Ectodermal cell (in vitro differentiated cells): ENCODE measurements at regions not wholly inside any gene's neighbourhood (a gene's known extent, or its start where the extent isn't known, plus 50 kb on each side); places are given as distances from the start of the nearest gene placed in this dataset.

Source experiments
- H3K27ac ChIP-seq: 2 replicates; pipeline ENCODE4 v1.7.0; 2013; ENCODE audit warnings: mild to moderate bottlenecking, low read depth, low read length; ENCODE audit not compliant: insufficient read depth, poor library complexity, severe bottlenecking
- H3K27me3 ChIP-seq: 2 replicates; pipeline ENCODE4 v1.7.0; 2013; ENCODE audit warnings: mild to moderate bottlenecking, low read length; ENCODE audit not compliant: insufficient read depth, control insufficient read depth, poor library complexity, severe bottlenecking
- H3K36me3 ChIP-seq: one replicate; pipeline ENCODE4 v1.7.0; 2013; ENCODE audit warnings: low read length; ENCODE audit not compliant: control insufficient read depth, insufficient read depth
- H3K4me1 ChIP-seq: one replicate; pipeline ENCODE4 v1.7.0; 2013; ENCODE audit warnings: low read length; ENCODE audit not compliant: control insufficient read depth, insufficient read depth
- H3K4me3 ChIP-seq: 2 replicates; pipeline ENCODE4 v1.7.0; 2013; ENCODE audit warnings: low read depth, low read length, control low read depth; ENCODE audit not compliant: insufficient read depth
- H3K9me3 ChIP-seq: 2 replicates; pipeline ENCODE4 v1.7.0; 2013; ENCODE audit warnings: mild to moderate bottlenecking, low read length, moderate library complexity; ENCODE audit not compliant: control insufficient read depth
- WGBS, 2 experiments: methylation state at CpG; one replicate each; pipeline ENCODE4 v1.1.7; 2013; ENCODE audit warnings: missing lambda C conversion rate in 2 of 2; 5-methylcytosine and 5-hydroxymethylcytosine counted together

GRCh38 chr2:15092691-15093090 is 460.2 kb downstream of the LRATD1 start:
- Histone ChIP-seq H3K27me3 (no peaks in the 10 kb centered on the region), H3K4me3 (no peak overlapping the region), H3K27ac (no peak overlapping the region), H3K4me1 (peaks cover 7% of the 10 kb centered on the region), H3K36me3 (no peaks in the 10 kb centered on the region), H3K9me3 (no peaks in the 10 kb centered on the region)
- WGBS, 2 experiments, result 68 to 71% methylated on average over 6 of the region's 6 CpGs

GRCh38 chr2:15094161-15094560 is 461.6 kb downstream of the LRATD1 start:
- Histone ChIP-seq H3K9me3 (no peaks in the 10 kb centered on the region), H3K4me3 (no peak overlapping the region), H3K4me1 (peaks cover 7% of the 10 kb centered on the region), H3K27me3 (no peaks in the 10 kb centered on the region), H3K36me3 (no peaks in the 10 kb centered on the region), H3K27ac (no peak overlapping the region)
- 94 to 95% methylated on average over 1 of the region's 1 CpG for WGBS, 2 experiments

GRCh38 chr2:15096873-15097272 is 464.3 kb downstream of the NBAS start:
- H3K4me1 ChIP-seq, result peaks cover 7% of the 10 kb centered on the region
- H3K4me3 ChIP-seq, result no peak overlapping the region
- no peak overlapping the region for H3K27ac ChIP-seq
- no peaks in the 10 kb centered on the region for H3K27me3 ChIP-seq
- H3K36me3 ChIP-seq, result no peaks in the 10 kb centered on the region
- no peaks in the 10 kb centered on the region for H3K9me3 ChIP-seq

GRCh38 chr2:15107137-15107536 is 454.0 kb downstream of the NBAS start:
- H3K36me3 ChIP-seq, result no peaks in the 10 kb centered on the region
- H3K27me3 ChIP-seq, result no peaks in the 10 kb centered on the region
- H3K9me3 ChIP-seq, result no peaks in the 10 kb centered on the region
- H3K27ac ChIP-seq, result no peak overlapping the region
- H3K4me1 ChIP-seq, result no peaks in the 10 kb centered on the region
- H3K4me3 ChIP-seq, result no peak overlapping the region
- 92 to 100% methylated on average over 1 of the region's 1 CpG for WGBS, 2 experiments

GRCh38 chr2:15111718-15112117 is 449.4 kb downstream of the NBAS start:
- no CpG with 5 or more reads among the region's 1 CpG for WGBS, 2 experiments
- Histone ChIP-seq H3K4me1 (no peaks in the 10 kb centered on the region), H3K36me3 (no peaks in the 10 kb centered on the region), H3K27me3 (no peaks in the 10 kb centered on the region), H3K4me3 (no peak overlapping the region), H3K9me3 (peaks cover 2% of the 10 kb centered on the region), H3K27ac (no peak overlapping the region)

GRCh38 chr2:15112216-15112615 is 448.9 kb downstream of the NBAS start:
- Histone ChIP-seq H3K9me3 (peaks cover 2% of the 10 kb centered on the region), H3K4me3 (no peak overlapping the region), H3K27me3 (no peaks in the 10 kb centered on the region), H3K4me1 (no peaks in the 10 kb centered on the region), H3K36me3 (no peaks in the 10 kb centered on the region), H3K27ac (no peak overlapping the region)
- WGBS, 2 experiments, result 100% methylated on average over 1 of the region's 1 CpG; no CpG with 5 or more reads in 1 of the 2 experiments

- Histone ChIP-seq H3K27me3 (no peaks in the 10 kb centered on the region), H3K4me3 (no peak overlapping the region), H3K9me3 (peaks cover 2% of the 10 kb centered on the region), H3K4me1 (peaks cover 2% of the 10 kb centered on the region), H3K36me3 (no peaks in the 10 kb centered on the region), H3K27ac (no peak overlapping the region)
Measured at GRCh38 chr2:15115776-15116175, 445.4 kb downstream of the NBAS start.

GRCh38 chr2:15116830-15117229 is 444.3 kb downstream of the NBAS start:
- H3K4me3 ChIP-seq, result no peak overlapping the region
- H3K9me3 ChIP-seq, result peaks cover 2% of the 10 kb centered on the region
- H3K27ac ChIP-seq, result no peak overlapping the region
- H3K4me1 ChIP-seq, result peaks cover 2% of the 10 kb centered on the region
- 96% methylated on average over 6 of the region's 6 CpGs for WGBS, 2 experiments
- no peaks in the 10 kb centered on the region for H3K27me3 ChIP-seq
- no peaks in the 10 kb centered on the region for H3K36me3 ChIP-seq
